ENCODE measurements at regions not wholly inside any gene's neighbourhood (a gene's known extent, or its start where the extent isn't known, plus 50 kb on each side); places are given as distances from the start of the nearest gene placed in this dataset.

- Histone ChIP-seq H3K27me3 (replicated peaks in 1 of 4; ENCODE audit: control insufficient read depth in 3 of 4, extremely low read depth in 1 of 4, insufficient read depth in 3 of 4, low read length in 3 of 4) (no peaks in the 10 kb centered on the region), H4K91ac (replicated peaks; ENCODE audit: insufficient read length, low read length) (no peak overlapping the region), H3K18ac (ENCODE audit: extremely low read depth, low read length) (no peak overlapping the region), H2BK120ac (replicated peaks; ENCODE audit: low read depth, low read length) (no peak overlapping the region), H3K4me1 (replicated peaks in 1 of 4; ENCODE audit: control insufficient read depth in 3 of 4, insufficient read depth in 4 of 4, low read length in 3 of 4) (no peaks in the 10 kb centered on the region), H2BK15ac (ENCODE audit: low read length) (no peak overlapping the region), H3K36me3 (ENCODE audit: control insufficient read depth in 2 of 4, insufficient read depth in 4 of 4, low read length in 3 of 4) (no peaks in the 10 kb centered on the region), H3K4me3 (ENCODE audit: extremely low read depth in 1 of 4, insufficient read depth in 2 of 4, low read depth in 3 of 4, low read length in 4 of 4) (no peak overlapping the region), H3K79me1 (ENCODE audit: low read depth, low read length) (no peaks in the 10 kb centered on the region), H2BK5ac (ENCODE audit: low read depth, low read length) (no peak overlapping the region), H3K23me2 (ENCODE audit: low read depth, low read length) (no peaks in the 10 kb centered on the region), H3K14ac (ENCODE audit: insufficient read length) (no peak overlapping the region), H2BK12ac (ENCODE audit: low read depth, low read length) (no peak overlapping the region), H3K79me2 (ENCODE audit: control insufficient read depth in 1 of 2, insufficient read depth in 2 of 2, low read length in 2 of 2) (no peaks in the 10 kb centered on the region), H3K27ac (ENCODE audit: low read depth, low read length) (no peak overlapping the region), H2BK20ac (ENCODE audit: low read length) (no peak overlapping the region), H3K4me2 (ENCODE audit: insufficient read depth in 1 of 2, low read depth in 2 of 2, low read length in 2 of 2) (no peak overlapping the region), H3K4ac (replicated peaks; ENCODE audit: insufficient read length, low read depth, low read length) (no peak overlapping the region), H2AK5ac (ENCODE audit: low read depth, low read length) (no peak overlapping the region), H4K20me1 (replicated peaks in 1 of 2; ENCODE audit: control insufficient read depth in 1 of 2, insufficient read depth in 2 of 2, low read length in 2 of 2) (no peaks in the 10 kb centered on the region), H2AFZ (ENCODE audit: low read length) (no peak overlapping the region), H3K9ac (replicated peaks in 1 of 4; ENCODE audit: extremely low read depth in 1 of 4, low read depth in 3 of 4, low read length in 3 of 4) (no peak overlapping the region), H3K23ac (ENCODE audit: insufficient read length) (no peak overlapping the region), H3K9me3 (ENCODE audit: insufficient read depth in 2 of 2, low read depth in 1 of 2, low read length in 1 of 2) (no peaks in the 10 kb centered on the region), H3K56ac (replicated peaks; ENCODE audit: insufficient read length, low read depth, low read length) (no peak overlapping the region), H4K8ac (ENCODE audit: extremely low read depth, insufficient read depth, low read length) (no peak overlapping the region), H4K5ac (ENCODE audit: insufficient read length, low read depth, low read length) (no peak overlapping the region)
- ChIA-PET CTCF (ENCODE audit: partially characterized antibody) (no interaction called here), POLR2A (ENCODE audit: partially characterized antibody) (no interaction called here)
- WGBS, 2 experiments (ENCODE audit: extremely low coverage in 1 of 2, insufficient coverage in 1 of 2, insufficient read length in 1 of 2, insufficient replicate concordance in 2 of 2, low coverage in 1 of 2, low lambda C conversion rate in 2 of 2, missing lambda C conversion rate in 1 of 2), result 87% methylated on average over 6 of the region's 6 CpGs; no CpG with 5 or more reads in 1 of the 2 experiments
- DNase-seq (ENCODE audit: low read depth in 1 of 2, low spot score in 2 of 2) (no peak), FAIRE-seq (no peak)
- TF ChIP-seq KDM1A (IDR thresholded peaks at IDR 0.05; ENCODE audit: borderline replicate concordance, low read length), result no peak
- no peak for TF ChIP-seq POLR2AphosphoS5 (IDR thresholded peaks at IDR 0.05; ENCODE audit: low read depth, low read length)
- no peak for TF ChIP-seq TCF12 (IDR thresholded peaks at IDR 0.05; ENCODE audit: low read depth, low read length)
- no peak for TF ChIP-seq CBX8 (IDR thresholded peaks at IDR 0.05; ENCODE audit: borderline replicate concordance, low read depth, low read length)
- no peak for TF ChIP-seq GABPA (IDR thresholded peaks at IDR 0.05; ENCODE audit: borderline replicate concordance, insufficient read depth, low read length)
- TF ChIP-seq TBP (IDR thresholded peaks at IDR 0.05; ENCODE audit: low read depth, low read length), result no peak
- TF ChIP-seq SIX5 (IDR thresholded peaks at IDR 0.05; ENCODE audit: low read depth, low read length), result no peak
- TF ChIP-seq CBX5 (IDR thresholded peaks at IDR 0.05; ENCODE audit: low read depth, low read length), result no peak
Measured at GRCh38 chr3:170752571-170753155, 117.3 kb downstream of the RPL22L1 start.
